ENCODE measurements at regions not wholly inside any gene's neighbourhood (a gene's known extent, or its start where the extent isn't known, plus 50 kb on each side); places are given as distances from the start of the nearest gene placed in this dataset.

DNA sequence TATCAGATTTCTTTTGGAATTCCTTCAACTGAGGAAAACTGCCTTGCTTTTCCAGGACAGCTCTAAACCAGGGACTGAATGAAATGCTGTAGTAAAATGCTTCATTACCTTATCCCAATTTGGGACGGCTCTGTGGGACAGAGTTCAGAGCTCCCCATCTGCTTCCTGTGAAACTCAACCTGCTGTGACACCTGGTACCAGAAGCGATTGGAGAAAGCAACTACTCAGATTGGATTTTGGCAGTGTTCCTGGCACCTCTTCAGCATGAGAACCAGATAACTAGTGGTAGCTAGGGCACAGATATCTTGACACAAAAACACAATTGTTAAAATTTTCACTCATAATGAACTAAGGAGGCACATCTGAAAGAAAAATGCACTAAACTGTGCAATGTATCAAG is 539.1 kb downstream of the SI start:
- no peak for TF ChIP-seq YY1 (IDR thresholded peaks at IDR 0.05; ENCODE audit: extremely low read depth, insufficient replicate concordance, low read depth, low read length)
- TF ChIP-seq RAD21 (IDR thresholded peaks at IDR 0.05; ENCODE audit: low read depth) = no peak
- no peak for TF ChIP-seq ZNF274 (IDR thresholded peaks at IDR 0.05; ENCODE audit: low read depth, low read length)
- TF ChIP-seq, protein P1, sequence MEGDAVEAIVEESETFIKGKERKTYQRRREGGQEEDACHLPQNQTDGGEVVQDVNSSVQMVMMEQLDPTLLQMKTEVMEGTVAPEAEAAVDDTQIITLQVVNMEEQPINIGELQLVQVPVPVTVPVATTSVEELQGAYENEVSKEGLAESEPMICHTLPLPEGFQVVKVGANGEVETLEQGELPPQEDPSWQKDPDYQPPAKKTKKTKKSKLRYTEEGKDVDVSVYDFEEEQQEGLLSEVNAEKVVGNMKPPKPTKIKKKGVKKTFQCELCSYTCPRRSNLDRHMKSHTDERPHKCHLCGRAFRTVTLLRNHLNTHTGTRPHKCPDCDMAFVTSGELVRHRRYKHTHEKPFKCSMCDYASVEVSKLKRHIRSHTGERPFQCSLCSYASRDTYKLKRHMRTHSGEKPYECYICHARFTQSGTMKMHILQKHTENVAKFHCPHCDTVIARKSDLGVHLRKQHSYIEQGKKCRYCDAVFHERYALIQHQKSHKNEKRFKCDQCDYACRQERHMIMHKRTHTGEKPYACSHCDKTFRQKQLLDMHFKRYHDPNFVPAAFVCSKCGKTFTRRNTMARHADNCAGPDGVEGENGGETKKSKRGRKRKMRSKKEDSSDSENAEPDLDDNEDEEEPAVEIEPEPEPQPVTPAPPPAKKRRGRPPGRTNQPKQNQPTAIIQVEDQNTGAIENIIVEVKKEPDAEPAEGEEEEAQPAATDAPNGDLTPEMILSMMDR (IDR thresholded peaks at IDR 0.05 in 2 of 3, conservative IDR thresholded peaks at IDR 0.05 in 1 of 3; ENCODE audit: borderline replicate concordance in 1 of 3, insufficient read depth in 1 of 3, low read depth in 2 of 3, low read length in 2 of 3) = no peak
- TF ChIP-seq, protein P2, sequence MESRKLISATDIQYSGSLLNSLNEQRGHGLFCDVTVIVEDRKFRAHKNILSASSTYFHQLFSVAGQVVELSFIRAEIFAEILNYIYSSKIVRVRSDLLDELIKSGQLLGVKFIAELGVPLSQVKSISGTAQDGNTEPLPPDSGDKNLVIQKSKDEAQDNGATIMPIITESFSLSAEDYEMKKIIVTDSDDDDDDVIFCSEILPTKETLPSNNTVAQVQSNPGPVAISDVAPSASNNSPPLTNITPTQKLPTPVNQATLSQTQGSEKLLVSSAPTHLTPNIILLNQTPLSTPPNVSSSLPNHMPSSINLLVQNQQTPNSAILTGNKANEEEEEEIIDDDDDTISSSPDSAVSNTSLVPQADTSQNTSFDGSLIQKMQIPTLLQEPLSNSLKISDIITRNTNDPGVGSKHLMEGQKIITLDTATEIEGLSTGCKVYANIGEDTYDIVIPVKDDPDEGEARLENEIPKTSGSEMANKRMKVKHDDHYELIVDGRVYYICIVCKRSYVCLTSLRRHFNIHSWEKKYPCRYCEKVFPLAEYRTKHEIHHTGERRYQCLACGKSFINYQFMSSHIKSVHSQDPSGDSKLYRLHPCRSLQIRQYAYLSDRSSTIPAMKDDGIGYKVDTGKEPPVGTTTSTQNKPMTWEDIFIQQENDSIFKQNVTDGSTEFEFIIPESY (IDR thresholded peaks at IDR 0.05; ENCODE audit: extremely low read depth, insufficient replicate concordance, low read length) = no peak
- TF ChIP-seq EZH2 (IDR thresholded peaks at IDR 0.05) = no peak

Measured in HCT116 (cell line).